Ishikawa (cell line): ENCODE measurements at regions not wholly inside any gene's neighbourhood (a gene's known extent, or its start where the extent isn't known, plus 50 kb on each side); places are given as distances from the start of the nearest gene placed in this dataset.

Experiments
- CEBPB ChIP-seq: IDR thresholded peaks from 2 replicates; pipeline ENCODE4 v1.6.1; 2012
- CREB1 ChIP-seq: IDR thresholded peaks from 2 replicates; pipeline ENCODE4 v1.6.1; 2012; ENCODE audit warnings: low read depth
- EGR1 ChIP-seq: IDR thresholded peaks from 2 replicates; pipeline ENCODE4 v1.6.1; 2012
- EP300 ChIP-seq: IDR thresholded peaks from 2 replicates; pipeline ENCODE4 v1.6.1; 2012; ENCODE audit warnings: borderline replicate concordance
- FOXM1 ChIP-seq: IDR thresholded peaks from 2 replicates; pipeline ENCODE4 v1.6.1; 2012; ENCODE audit warnings: low read depth, borderline replicate concordance
- MAX ChIP-seq: IDR thresholded peaks from 2 replicates; pipeline ENCODE4 v1.6.1; 2012
- NFIC ChIP-seq: IDR thresholded peaks from 2 replicates; pipeline ENCODE4 v1.6.1; 2012
- RAD21 ChIP-seq: IDR thresholded peaks from 2 replicates; pipeline ENCODE4 v1.6.1; 2012; ENCODE audit warnings: low read depth
- REST ChIP-seq: IDR thresholded peaks from 2 replicates; pipeline ENCODE4 v1.6.1; 2012; ENCODE audit warnings: low read depth, mild to moderate bottlenecking
- TAF1 ChIP-seq: IDR thresholded peaks from 2 replicates; pipeline ENCODE4 v1.6.1; 2012; ENCODE audit warnings: low read depth, mild to moderate bottlenecking
- TCF12 ChIP-seq: IDR thresholded peaks from 2 replicates; pipeline ENCODE4 v1.6.1; 2012; ENCODE audit warnings: low read depth
- TEAD4 ChIP-seq: IDR thresholded peaks from 2 replicates; pipeline ENCODE4 v1.6.1; 2012
- USF1 ChIP-seq: IDR thresholded peaks from 2 replicates; pipeline ENCODE4 v1.6.1; 2012
- YY1 ChIP-seq: IDR thresholded peaks from 2 replicates; pipeline ENCODE4 v1.6.1; 2012; ENCODE audit warnings: low read depth
- ZBTB7A ChIP-seq: IDR thresholded peaks from 2 replicates; pipeline ENCODE4 v1.6.1; 2012; ENCODE audit warnings: low read depth

- TF ChIP-seq EGR1 = no peak
- no peak for TF ChIP-seq TCF12
- TF ChIP-seq USF1 = no peak
- TF ChIP-seq TEAD4 = no peak
- no peak for TF ChIP-seq MAX
- TF ChIP-seq ZBTB7A = no peak
- no peak for TF ChIP-seq YY1
- TF ChIP-seq CEBPB = no peak
- TF ChIP-seq EP300 = no peak
- TF ChIP-seq CREB1 = no peak
- TF ChIP-seq RAD21 = no peak
- no peak for TF ChIP-seq NFIC
- TF ChIP-seq TAF1 = no peak
- no peak for TF ChIP-seq FOXM1
- TF ChIP-seq REST = no peak
Measured at GRCh38 chr6:117130125-117130524, 135.2 kb upstream of the VGLL2 start.

GRCh38 chr6:117136702-117137101 lies 128.7 kb upstream of the VGLL2 start:
- TF ChIP-seq RAD21 = no peak
- TF ChIP-seq MAX = no peak
- no peak for TF ChIP-seq ZBTB7A
- no peak for TF ChIP-seq NFIC
- no peak for TF ChIP-seq EP300
- no peak for TF ChIP-seq CREB1
- no peak for TF ChIP-seq TCF12
- no peak for TF ChIP-seq EGR1

GRCh38 chr6:117137711-117138110 lies 127.6 kb upstream of the VGLL2 start:
- TF ChIP-seq RAD21 (no peak), MAX (no peak), CREB1 (no peak), TAF1 (no peak), TCF12 (no peak), YY1 (no peak), NFIC (no peak), EGR1 (no peak), USF1 (no peak), EP300 (no peak), CEBPB (no peak), TEAD4 (no peak), FOXM1 (no peak), REST (no peak), ZBTB7A (no peak)

- no peak for TF ChIP-seq MAX
- no peak for TF ChIP-seq CREB1
- TF ChIP-seq TAF1 = no peak
- no peak for TF ChIP-seq TEAD4
- TF ChIP-seq EGR1 = no peak
- TF ChIP-seq USF1 = no peak
- TF ChIP-seq REST = no peak
- no peak for TF ChIP-seq EP300
- TF ChIP-seq ZBTB7A = no peak
- no peak for TF ChIP-seq NFIC
- no peak for TF ChIP-seq FOXM1
- no peak for TF ChIP-seq YY1
- TF ChIP-seq RAD21 = no peak
- no peak for TF ChIP-seq TCF12
- no peak for TF ChIP-seq CEBPB
Measured at GRCh38 chr6:117138425-117138824, 126.9 kb upstream of the VGLL2 start.
